Duodenal mucosa (tissue), 2 donors: ENCODE measurements at regions not wholly inside any gene's neighbourhood (a gene's known extent, or its start where the extent isn't known, plus 50 kb on each side); places are given as distances from the start of the nearest gene placed in this dataset.
A peak's percentile ranks its signal among the peaks of the same experiment; 100 is the strongest.

Source experiments
- H3K27ac ChIP-seq: one replicate; pipeline ENCODE4 v1.7.0; 2013; ENCODE audit warnings: low read depth, low read length
- H3K27me3 ChIP-seq, 2 donors: one replicate each; pipeline ENCODE4 v1.7.0; 2013; ENCODE audit warnings: low read length in 2 of 2, control low read depth in 1 of 2; ENCODE audit not compliant: insufficient read depth in 2 of 2, control insufficient read depth in 1 of 2
- H3K36me3 ChIP-seq, 2 donors: one replicate each; pipeline ENCODE4 v1.7.0; 2013; ENCODE audit warnings: low read length in 2 of 2, control low read depth in 1 of 2; ENCODE audit not compliant: insufficient read depth in 2 of 2, control insufficient read depth in 1 of 2
- H3K4me1 ChIP-seq, 2 donors: one replicate each; pipeline ENCODE4 v1.7.0; 2013; ENCODE audit warnings: low read length in 2 of 2, control low read depth in 1 of 2; ENCODE audit not compliant: insufficient read depth in 2 of 2, control insufficient read depth in 1 of 2
- H3K4me3 ChIP-seq, 2 donors: one replicate each; pipeline ENCODE4 v1.7.0; 2013; ENCODE audit warnings: low read length in 2 of 2, low read depth in 1 of 2
- H3K9ac ChIP-seq, 2 donors: one replicate each; pipeline ENCODE4 v1.7.0; 2013; ENCODE audit warnings: low read length in 2 of 2, low read depth in 1 of 2
- H3K9me3 ChIP-seq, 2 donors: one replicate each; pipeline ENCODE4 v1.7.0; 2013; ENCODE audit warnings: low read length in 2 of 2, control low read depth in 1 of 2; ENCODE audit not compliant: control insufficient read depth in 1 of 2

DNA sequence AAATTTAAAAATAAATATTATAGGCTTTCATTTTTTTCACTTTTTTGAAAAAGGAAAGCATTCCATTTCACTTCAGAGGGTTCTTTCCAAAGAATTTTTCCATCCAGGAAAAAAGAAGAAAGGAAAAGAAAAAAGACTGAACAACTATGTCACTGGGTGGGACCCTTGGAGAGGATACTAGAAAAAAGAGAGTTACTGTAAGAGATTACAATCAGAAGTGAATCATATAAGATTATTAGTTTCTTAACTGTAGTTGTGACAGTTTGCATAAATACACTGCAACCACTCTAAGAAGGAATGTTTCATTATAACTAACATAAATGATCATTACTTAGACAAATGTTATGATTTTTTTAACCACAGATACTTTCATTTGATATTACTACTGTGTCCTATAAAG, 87.8 kb downstream of the KLF12 start:
- H3K27me3 ChIP-seq: no peaks in the 10 kb centered on the region
- no peaks in the 10 kb centered on the region for H3K4me1 ChIP-seq
- no peaks in the 10 kb centered on the region for H3K9me3 ChIP-seq
- no peaks in the 10 kb centered on the region for H3K36me3 ChIP-seq
- H3K27ac ChIP-seq: no peak overlapping the region
- no peak overlapping the region for H3K9ac ChIP-seq
- H3K4me3 ChIP-seq: no peak overlapping the region

DNA sequence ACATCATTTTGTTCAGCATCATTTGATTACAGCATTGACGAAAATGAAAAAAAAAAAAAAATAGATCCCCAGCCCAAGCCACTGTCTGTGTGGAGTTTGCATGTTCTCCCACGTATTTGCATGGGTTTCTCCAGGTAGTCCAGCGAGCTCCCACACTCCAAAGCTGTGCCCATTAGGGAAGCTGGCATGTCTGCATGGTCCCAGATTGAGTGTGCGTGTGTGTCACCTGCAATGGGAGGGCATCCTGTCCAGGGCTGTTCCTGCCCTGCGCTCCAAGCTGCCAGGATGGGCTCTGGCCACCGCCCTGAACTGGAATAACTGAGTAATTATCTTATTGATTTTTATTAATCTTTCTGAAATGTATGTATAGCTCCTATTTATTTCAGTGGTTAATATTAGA, 88.6 kb downstream of the KLF12 start:
- no peak overlapping the region for H3K27ac ChIP-seq
- no peak overlapping the region for H3K4me3 ChIP-seq
- H3K4me1 ChIP-seq: no peaks in the 10 kb centered on the region
- no peaks in the 10 kb centered on the region for H3K9me3 ChIP-seq
- no peaks in the 10 kb centered on the region for H3K27me3 ChIP-seq
- no peaks in the 10 kb centered on the region for H3K36me3 ChIP-seq
- H3K9ac ChIP-seq: no peak overlapping the region

DNA sequence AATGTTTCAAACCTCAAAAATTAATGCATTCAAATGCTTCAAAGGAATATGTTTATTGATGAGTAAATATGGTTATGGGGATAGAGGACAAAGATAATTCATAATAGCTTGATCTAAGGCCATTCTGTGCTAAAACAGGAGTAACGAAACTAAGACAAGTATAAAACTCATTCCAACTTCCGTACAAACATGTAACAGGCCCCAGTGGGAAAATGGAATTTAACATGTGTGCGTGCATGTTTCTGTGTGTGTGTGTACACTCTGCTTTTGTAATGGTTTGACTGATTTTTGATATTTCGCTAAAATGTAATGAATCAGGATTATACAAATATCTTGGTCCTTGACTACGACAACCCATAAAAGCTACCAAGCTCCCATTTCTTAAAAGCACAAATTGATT, 91.0 kb downstream of the KLF12 start:
- Histone ChIP-seq H3K9ac (no peak overlapping the region), H3K36me3 (no peaks in the 10 kb centered on the region), H3K4me1 (no peaks in the 10 kb centered on the region), H3K27me3 (no peaks in the 10 kb centered on the region), H3K27ac (no peak overlapping the region), H3K9me3 (no peaks in the 10 kb centered on the region), H3K4me3 (no peak overlapping the region)

DNA sequence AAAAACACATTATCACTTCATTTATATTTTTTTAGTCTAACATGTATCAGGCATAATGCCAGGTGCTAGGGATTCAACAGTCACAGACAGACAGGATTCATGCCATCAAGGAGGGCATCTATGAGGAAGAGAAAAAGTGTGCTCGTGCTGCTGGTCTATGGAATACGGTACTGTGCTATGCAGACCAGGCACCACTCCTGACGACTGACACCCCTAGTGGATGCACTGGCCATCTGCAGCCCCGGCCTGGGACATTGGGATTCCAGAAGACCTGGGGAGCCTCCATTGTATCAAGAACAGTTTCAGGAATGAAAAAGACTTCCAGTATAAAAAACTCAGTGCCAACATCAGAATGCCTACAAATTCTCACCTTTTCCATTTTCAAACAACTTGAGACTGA, 94.0 kb downstream of the KLF12 start:
- H3K9ac ChIP-seq: no peak overlapping the region
- no peak overlapping the region for H3K4me3 ChIP-seq
- no peak overlapping the region for H3K27ac ChIP-seq
- no peaks in the 10 kb centered on the region for H3K4me1 ChIP-seq
- no peaks in the 10 kb centered on the region for H3K9me3 ChIP-seq
- no peaks in the 10 kb centered on the region for H3K27me3 ChIP-seq
- H3K36me3 ChIP-seq: no peaks in the 10 kb centered on the region

DNA sequence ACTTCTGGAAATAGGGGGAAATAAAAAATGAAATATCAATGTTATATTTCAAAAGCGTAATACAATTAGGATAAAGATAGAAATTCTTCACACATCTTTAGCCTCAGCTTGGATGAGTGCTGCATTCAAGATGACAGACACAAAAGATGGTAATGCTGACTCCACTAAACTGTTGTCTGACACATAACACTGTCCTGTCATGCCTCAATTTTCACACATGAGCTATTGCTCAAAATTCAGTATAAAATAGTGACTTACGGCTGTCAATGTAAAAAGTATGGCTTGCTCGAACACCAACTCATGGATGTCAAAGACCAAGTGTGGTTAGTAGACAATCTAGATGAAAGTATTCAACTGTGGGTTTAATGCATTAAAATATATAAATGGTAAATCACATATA, 94.5 kb downstream of the KLF12 start:
- no peaks in the 10 kb centered on the region for H3K4me1 ChIP-seq
- no peaks in the 10 kb centered on the region for H3K36me3 ChIP-seq
- H3K27ac ChIP-seq: no peak overlapping the region
- no peak overlapping the region for H3K4me3 ChIP-seq
- no peaks in the 10 kb centered on the region for H3K9me3 ChIP-seq
- H3K9ac ChIP-seq: no peak overlapping the region
- H3K27me3 ChIP-seq: no peaks in the 10 kb centered on the region

DNA sequence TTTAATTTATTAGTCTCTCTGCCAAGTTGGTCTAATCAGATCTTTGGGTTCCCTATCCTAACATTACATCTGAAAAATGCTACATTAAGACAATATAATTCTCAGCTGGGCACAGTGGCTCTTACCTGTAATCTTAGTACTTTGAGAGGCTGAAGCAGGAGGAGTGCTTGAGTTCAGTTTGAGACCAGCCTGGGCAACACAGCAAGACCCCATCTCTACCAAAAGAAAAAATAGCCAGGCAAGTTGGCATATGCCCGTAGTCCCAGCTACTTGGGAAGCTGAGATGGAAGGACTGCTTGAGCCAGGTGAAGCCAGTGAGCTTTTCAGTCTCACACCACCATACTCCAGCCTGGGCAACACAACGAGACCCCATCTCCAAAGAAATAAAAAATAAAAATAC, 95.0 kb downstream of the KLF12 start:
- no peaks in the 10 kb centered on the region for H3K4me1 ChIP-seq
- no peak overlapping the region for H3K9ac ChIP-seq
- H3K27ac ChIP-seq: no peak overlapping the region
- no peaks in the 10 kb centered on the region for H3K36me3 ChIP-seq
- H3K9me3 ChIP-seq: no peaks in the 10 kb centered on the region
- no peak overlapping the region for H3K4me3 ChIP-seq
- no peaks in the 10 kb centered on the region for H3K27me3 ChIP-seq

DNA sequence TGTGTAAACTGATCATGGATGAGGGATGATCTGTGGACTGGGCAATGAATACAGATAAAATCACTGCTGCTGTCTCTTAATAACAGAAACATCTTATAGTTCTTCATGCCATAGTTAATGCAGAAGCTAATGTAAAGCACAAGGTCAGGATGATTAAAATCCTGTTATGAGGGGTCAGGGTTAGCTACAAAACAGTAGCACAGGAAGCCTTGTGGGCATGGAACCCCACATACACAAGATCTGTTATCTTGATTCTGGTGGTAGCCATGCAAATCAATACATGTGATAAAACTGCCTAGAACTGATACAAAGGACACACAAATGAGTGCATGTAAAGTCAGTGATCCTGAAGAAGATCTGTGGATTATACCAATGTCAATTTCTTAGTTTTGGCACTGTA, 96.4 kb downstream of the KLF12 start:
- H3K36me3 ChIP-seq: no peaks in the 10 kb centered on the region
- no peaks in the 10 kb centered on the region for H3K27me3 ChIP-seq
- H3K27ac ChIP-seq: no peak overlapping the region
- H3K9ac ChIP-seq: no peak overlapping the region
- no peaks in the 10 kb centered on the region for H3K4me1 ChIP-seq
- no peaks in the 10 kb centered on the region for H3K9me3 ChIP-seq
- no peak overlapping the region for H3K4me3 ChIP-seq

DNA sequence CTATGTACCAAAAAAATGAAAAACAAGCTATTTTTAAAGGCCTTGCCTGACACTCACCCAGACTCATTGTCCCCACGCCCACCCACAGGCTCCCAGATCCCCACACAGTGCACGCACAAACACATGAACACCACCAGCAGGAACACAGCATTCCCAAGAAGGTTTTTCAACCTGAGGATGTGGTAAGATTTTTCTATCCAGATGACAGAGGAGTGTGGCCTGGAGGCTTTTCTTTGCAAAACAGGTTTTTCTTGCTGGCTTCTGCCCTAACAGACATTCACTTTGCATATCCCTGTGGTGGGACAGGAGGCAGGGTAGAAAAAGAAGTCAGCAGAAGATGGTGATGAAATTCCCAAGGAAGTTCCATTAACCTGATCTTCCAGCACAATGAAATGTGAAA, 97.8 kb downstream of the KLF12 start:
- no peaks in the 10 kb centered on the region for H3K27me3 ChIP-seq
- no peaks in the 10 kb centered on the region for H3K9me3 ChIP-seq
- H3K36me3 ChIP-seq: no peaks in the 10 kb centered on the region
- no peak overlapping the region for H3K27ac ChIP-seq
- no peaks in the 10 kb centered on the region for H3K4me1 ChIP-seq
- no peak overlapping the region for H3K4me3 ChIP-seq
- no peak overlapping the region for H3K9ac ChIP-seq

DNA sequence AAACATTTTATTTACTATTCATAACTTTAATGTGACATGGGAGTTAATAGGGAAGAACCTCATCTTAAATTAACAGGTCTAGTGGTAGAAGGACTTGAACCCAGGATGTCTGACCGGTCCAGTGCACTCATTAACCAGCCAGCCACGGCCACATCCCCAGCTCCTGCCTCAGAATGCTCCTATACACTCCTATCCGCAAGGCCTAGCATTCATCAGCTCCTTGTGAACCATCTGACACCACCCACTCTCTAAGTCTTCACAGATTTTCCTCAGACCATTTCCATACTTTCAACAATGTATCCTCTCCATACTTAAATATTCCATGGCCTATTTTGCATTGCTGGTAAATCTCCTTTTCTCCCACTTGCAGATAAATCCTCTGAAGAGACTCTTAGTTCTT, 98.3 kb downstream of the KLF12 start:
- no peak overlapping the region for H3K4me3 ChIP-seq
- no peaks in the 10 kb centered on the region for H3K36me3 ChIP-seq
- no peak overlapping the region for H3K9ac ChIP-seq
- no peaks in the 10 kb centered on the region for H3K27me3 ChIP-seq
- H3K9me3 ChIP-seq: no peaks in the 10 kb centered on the region
- H3K4me1 ChIP-seq: no peaks in the 10 kb centered on the region
- H3K27ac ChIP-seq: no peak overlapping the region

DNA sequence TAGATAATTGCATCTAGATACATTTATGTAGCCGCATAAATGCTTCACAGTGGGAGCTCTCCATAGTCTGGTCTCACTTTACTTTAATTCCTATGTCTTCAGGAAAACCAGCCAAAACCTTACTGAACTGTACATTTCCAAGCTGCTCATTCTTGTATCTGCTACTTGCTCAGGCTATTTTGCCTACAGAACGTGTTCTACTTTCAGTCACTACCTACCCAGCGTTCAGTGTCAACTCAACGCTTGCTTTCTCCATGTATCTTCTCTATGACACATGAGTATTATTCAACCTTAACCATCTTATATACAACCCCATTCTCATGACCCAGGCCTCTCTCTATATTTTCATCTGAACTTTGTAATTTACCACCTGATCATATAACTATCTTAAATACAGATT, 101.9 kb downstream of the KLF12 start:
- Histone ChIP-seq H3K36me3 (no peaks in the 10 kb centered on the region), H3K27ac (no peak overlapping the region), H3K4me3 (no peak overlapping the region), H3K9me3 (no peaks in the 10 kb centered on the region), H3K4me1 (peaks cover 9 to 27% of the 10 kb centered on the region in 2 donors), H3K9ac (no peak overlapping the region), H3K27me3 (no peaks in the 10 kb centered on the region)

DNA sequence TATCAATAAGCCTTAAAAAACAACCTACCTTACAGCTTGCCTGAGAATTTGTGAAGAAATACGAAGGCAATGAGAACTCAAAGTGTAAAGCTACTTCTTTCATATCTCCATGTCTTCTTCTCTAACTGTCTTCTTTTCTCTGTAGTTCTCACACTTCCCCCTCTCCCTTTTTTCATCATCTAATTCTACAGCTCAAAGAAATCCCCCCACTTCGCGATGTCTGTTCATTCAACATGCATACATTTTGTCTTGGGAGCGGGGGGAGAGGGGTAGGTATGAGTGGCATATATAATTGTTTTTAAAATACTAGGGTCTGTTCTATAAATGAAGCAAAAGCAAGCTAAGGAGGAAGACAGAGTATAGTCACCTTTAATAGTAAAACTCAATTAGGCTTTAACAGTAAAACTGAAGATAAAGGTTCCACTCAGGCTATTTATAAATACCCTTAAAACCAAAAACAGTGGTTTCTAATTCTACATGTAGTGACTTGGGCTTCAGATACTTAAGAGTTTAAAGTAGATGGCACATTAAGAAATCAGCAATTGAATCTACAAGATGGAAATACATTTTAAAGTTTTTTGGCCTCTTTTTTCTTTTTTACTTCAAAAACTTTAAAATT, 106.9 kb downstream of the KLF12 start:
- Histone ChIP-seq H3K9ac (no peak overlapping the region), H3K27ac (no peak overlapping the region), H3K27me3 (no peaks in the 10 kb centered on the region), H3K36me3 (no peaks in the 10 kb centered on the region), H3K4me1 (peaks cover 22 to 49% of the 10 kb centered on the region in 2 donors), H3K4me3 (peak overlapping the region in 1 of 2 donors; percentile 16), H3K9me3 (peaks cover 0 to 5% of the 10 kb centered on the region in 2 donors)
